Thoracic aorta (tissue), 2 donors: ENCODE measurements at regions not wholly inside any gene's neighbourhood (a gene's known extent, or its start where the extent isn't known, plus 50 kb on each side); places are given as distances from the start of the nearest gene placed in this dataset.

Experiments
- ATAC-seq: fragments of 150-250 bp; one replicate; pipeline ENCODE4 v1.8.0; 2017; ENCODE audit warnings: low read depth; ENCODE audit not compliant: insufficient number of reproducible peaks, low FRiP score
- DNase-seq: peaks from one replicate; pipeline ENCODE4 v3.0.0-alpha.2; 2020; ENCODE audit warnings: low spot score
- H3K27ac ChIP-seq, 2 donors: fragments of 200-600 bp; sonication (generic); 1 replicate in 1 of 2; 2 replicates in 1 of 2; pipeline ENCODE4 v1.5.1; 2016; ENCODE audit warnings: mild to moderate bottlenecking in 2 of 2, moderate library complexity in 2 of 2
- H3K27me3 ChIP-seq: fragments of 200-600 bp; sonication (generic); replicated peaks from 2 replicates; pipeline ENCODE4 v1.6.0; 2016; ENCODE audit warnings: mild to moderate bottlenecking; ENCODE audit not compliant: insufficient read depth
- H3K36me3 ChIP-seq: fragments of 200-600 bp; sonication (generic); one replicate; pipeline ENCODE4 v1.5.1; 2016
- H3K4me1 ChIP-seq, 2 donors: fragments of 200-600 bp; sonication (generic); 1 replicate in 1 of 2; 2 replicates in 1 of 2; pipeline versions ENCODE4 v1.5.1 to v1.6.0; 2016; ENCODE audit warnings: low read depth in 2 of 2, mild to moderate bottlenecking in 1 of 2; ENCODE audit not compliant: control insufficient read depth in 1 of 2
- H3K4me3 ChIP-seq: fragments of 200-600 bp; sonication (generic); 2 replicates; pipeline ENCODE4 v1.5.1; 2016; ENCODE audit warnings: mild to moderate bottlenecking
- H3K9me3 ChIP-seq: fragments of 200-600 bp; sonication (generic); 2 replicates; pipeline ENCODE4 v1.5.1; 2016
- CTCF ChIP-seq: fragments of 200-600 bp; sonication (generic); IDR thresholded peaks from one replicate; pipeline ENCODE4 v1.5.1; 2019; ENCODE audit warnings: antibody characterized with exemption

GRCh38 chr1:53378061-53378460 is 50.2 kb upstream of the LRP8 start:
- no peak overlapping the region for H3K27ac ChIP-seq
- H3K4me1 ChIP-seq, result no peaks in the 10 kb centered on the region
- H3K9me3 ChIP-seq, result no peaks in the 10 kb centered on the region
- TF ChIP-seq CTCF, result no peak
- no peaks in the 10 kb centered on the region for H3K27me3 ChIP-seq
- DNase-seq (no peak), ATAC-seq (no peak)
- H3K4me3 ChIP-seq, result no peak overlapping the region
- H3K36me3 ChIP-seq, result no peaks in the 10 kb centered on the region

GRCh38 chr1:53378932-53379661 is 51.2 kb upstream of the LRP8 start:
- Histone ChIP-seq H3K4me3 (no peak overlapping the region), H3K27me3 (no peaks in the 10 kb centered on the region), H3K9me3 (no peaks in the 10 kb centered on the region), H3K27ac (no peak overlapping the region), H3K36me3 (no peaks in the 10 kb centered on the region), H3K4me1 (no peaks in the 10 kb centered on the region)
- DNase-seq (no peak), ATAC-seq (no peak)
- no peak for TF ChIP-seq CTCF

GRCh38 chr1:53379662-53380002 is 51.8 kb upstream of the LRP8 start:
- H3K9me3 ChIP-seq, result no peaks in the 10 kb centered on the region
- ATAC-seq, result no peak
- no peaks in the 10 kb centered on the region for H3K36me3 ChIP-seq
- no peak for DNase-seq
- no peak overlapping the region for H3K4me3 ChIP-seq
- no peak for TF ChIP-seq CTCF
- no peak overlapping the region for H3K27ac ChIP-seq
- H3K4me1 ChIP-seq, result no peaks in the 10 kb centered on the region
- no peaks in the 10 kb centered on the region for H3K27me3 ChIP-seq

GRCh38 chr1:53380296-53380695 is 52.4 kb upstream of the LRP8 start:
- no peak for ATAC-seq
- no peak for TF ChIP-seq CTCF

GRCh38 chr1:53381790-53382401 is 54.0 kb upstream of the LRP8 start:
- TF ChIP-seq CTCF, result no peak
- Histone ChIP-seq H3K9me3 (no peaks in the 10 kb centered on the region), H3K4me3 (no peak overlapping the region), H3K36me3 (no peaks in the 10 kb centered on the region), H3K27ac (no peak overlapping the region), H3K27me3 (no peaks in the 10 kb centered on the region), H3K4me1 (no peaks in the 10 kb centered on the region)
- DNase-seq, result no peak
- no peak for ATAC-seq

More at GRCh38 chr1:53380296-53380695, 52.4 kb upstream of the LRP8 start:
- H3K27ac ChIP-seq, result no peak overlapping the region
- no peak for DNase-seq
- H3K9me3 ChIP-seq, result no peaks in the 10 kb centered on the region
- no peaks in the 10 kb centered on the region for H3K36me3 ChIP-seq
- no peaks in the 10 kb centered on the region for H3K27me3 ChIP-seq
- H3K4me3 ChIP-seq, result no peak overlapping the region
- H3K4me1 ChIP-seq, result no peaks in the 10 kb centered on the region
